C4-2B (cell line): ENCODE measurements at regions not wholly inside any gene's neighbourhood (a gene's known extent, or its start where the extent isn't known, plus 50 kb on each side); places are given as distances from the start of the nearest gene placed in this dataset.

Experiments
- CTCF ChIP-seq: fragments of 450-650 bp; conservative IDR thresholded peaks from 2 replicates; pipeline ENCODE4 v1.5.1; 2017; ENCODE audit warnings: mild to moderate bottlenecking
- ZFX ChIP-seq: fragments of 450-650 bp; IDR thresholded peaks from 2 replicates; pipeline ENCODE4 v1.6.1; 2017

GRCh38 chr4:148575577-148575976 lies 133.4 kb upstream of the NR3C2 start:
- TF ChIP-seq CTCF (no peak), ZFX (no peak)
